ENCODE measurements at regions not wholly inside any gene's neighbourhood (a gene's known extent, or its start where the extent isn't known, plus 50 kb on each side); places are given as distances from the start of the nearest gene placed in this dataset.

GRCh38 chr17:70969521-70970034 lies 800.2 kb downstream of the KCNJ2 start:
- TF ChIP-seq CTCF (IDR thresholded peaks at IDR 0.05; ENCODE audit: insufficient read depth, low read length, poor library complexity, severe bottlenecking) = no peak
- no peaks in the 10 kb centered on the region for H3K36me3 ChIP-seq (ENCODE audit: control insufficient read depth, insufficient read depth, low read length)
- no peak overlapping the region for H3K4me3 ChIP-seq (ENCODE audit: low read depth, low read length)
- no peak for DNase-seq (ENCODE audit: low read depth)
- H3K27me3 ChIP-seq (ENCODE audit: control insufficient read depth, insufficient read depth, low read length) = no peaks in the 10 kb centered on the region

GRCh38 chr17:70976447-70976846 lies 807.1 kb downstream of the KCNJ2 start:
- Histone ChIP-seq H3K27me3 (ENCODE audit: control insufficient read depth, insufficient read depth, low read length) (no peaks in the 10 kb centered on the region), H3K36me3 (ENCODE audit: control insufficient read depth, insufficient read depth, low read length) (no peaks in the 10 kb centered on the region), H3K4me3 (ENCODE audit: low read depth, low read length) (no peak overlapping the region)
- TF ChIP-seq CTCF (IDR thresholded peaks at IDR 0.05; ENCODE audit: insufficient read depth, low read length, poor library complexity, severe bottlenecking) = no peak
- no peak for DNase-seq (ENCODE audit: low read depth)

- TF ChIP-seq CTCF (IDR thresholded peaks at IDR 0.05; ENCODE audit: insufficient read depth, low read length, poor library complexity, severe bottlenecking) = no peak
- no peaks in the 10 kb centered on the region for H3K36me3 ChIP-seq (ENCODE audit: control insufficient read depth, insufficient read depth, low read length)
- H3K4me3 ChIP-seq (ENCODE audit: low read depth, low read length) = no peak overlapping the region
- H3K27me3 ChIP-seq (ENCODE audit: control insufficient read depth, insufficient read depth, low read length) = no peaks in the 10 kb centered on the region
- DNase-seq (ENCODE audit: low read depth) = no peak
Observed at GRCh38 chr17:70984873-70985272, 815.5 kb downstream of the KCNJ2 start.

DNA sequence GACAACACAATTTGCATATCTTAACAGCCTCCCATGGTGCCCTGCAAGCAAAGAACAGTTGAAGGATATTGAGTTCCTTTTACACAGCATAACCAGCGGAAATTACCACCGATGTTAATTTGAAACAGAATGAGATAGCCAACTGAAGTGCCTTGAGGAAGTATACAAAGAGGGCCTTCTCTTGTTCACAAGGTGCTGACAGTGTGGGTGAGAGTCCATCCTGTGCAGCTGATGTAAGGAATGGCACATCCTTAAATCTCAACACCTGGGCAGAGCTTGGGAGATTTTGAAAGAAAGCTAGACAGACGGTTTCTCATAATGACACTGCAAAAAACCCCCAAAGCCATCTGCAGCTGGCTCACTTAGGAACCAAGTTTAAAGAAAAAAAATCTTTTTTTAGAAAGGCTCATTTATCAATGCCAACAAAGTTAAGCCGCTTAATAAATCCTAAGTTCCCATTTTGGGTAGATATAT lies 818.6 kb downstream of the KCNJ2 start:
- Histone ChIP-seq H3K36me3 (ENCODE audit: control insufficient read depth, insufficient read depth, low read length) (no peaks in the 10 kb centered on the region), H3K27me3 (ENCODE audit: control insufficient read depth, insufficient read depth, low read length) (no peaks in the 10 kb centered on the region), H3K4me3 (ENCODE audit: low read depth, low read length) (no peak overlapping the region)
- DNase-seq (ENCODE audit: low read depth) = no peak
- TF ChIP-seq CTCF (IDR thresholded peaks at IDR 0.05; ENCODE audit: insufficient read depth, low read length, poor library complexity, severe bottlenecking) = no peak

DNA sequence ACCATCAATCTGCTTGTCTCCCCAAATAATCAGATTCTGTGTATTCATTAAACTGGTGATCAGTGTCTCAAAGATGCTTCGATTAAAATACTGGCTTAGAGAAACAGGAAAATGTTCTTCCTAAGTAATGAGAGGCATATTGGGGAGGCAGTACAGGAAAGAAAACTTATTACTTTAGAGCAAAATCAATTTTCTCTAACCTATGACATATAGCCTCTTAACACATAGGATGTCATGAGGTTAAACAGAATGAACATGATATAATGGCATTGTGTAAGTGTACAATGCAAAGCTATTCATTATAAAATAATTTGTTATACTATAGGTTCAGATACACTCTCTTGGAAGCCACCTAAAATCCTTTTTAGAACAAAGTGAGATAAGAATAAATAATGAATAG lies 819.3 kb downstream of the KCNJ2 start:
- Histone ChIP-seq H3K36me3 (ENCODE audit: control insufficient read depth, insufficient read depth, low read length) (no peaks in the 10 kb centered on the region), H3K4me3 (ENCODE audit: low read depth, low read length) (no peak overlapping the region), H3K27me3 (ENCODE audit: control insufficient read depth, insufficient read depth, low read length) (no peaks in the 10 kb centered on the region)
- no peak for TF ChIP-seq CTCF (IDR thresholded peaks at IDR 0.05; ENCODE audit: insufficient read depth, low read length, poor library complexity, severe bottlenecking)
- no peak for DNase-seq (ENCODE audit: low read depth)

GRCh38 chr17:70989280-70989679 lies 819.9 kb downstream of the KCNJ2 start:
- no peak for TF ChIP-seq CTCF (IDR thresholded peaks at IDR 0.05; ENCODE audit: insufficient read depth, low read length, poor library complexity, severe bottlenecking)
- no peaks in the 10 kb centered on the region for H3K36me3 ChIP-seq (ENCODE audit: control insufficient read depth, insufficient read depth, low read length)
- H3K27me3 ChIP-seq (ENCODE audit: control insufficient read depth, insufficient read depth, low read length) = no peaks in the 10 kb centered on the region
- no peak for DNase-seq (ENCODE audit: low read depth)
- no peak overlapping the region for H3K4me3 ChIP-seq (ENCODE audit: low read depth, low read length)
